Loucy (cell line): ENCODE measurements at regions not wholly inside any gene's neighbourhood (a gene's known extent, or its start where the extent isn't known, plus 50 kb on each side); places are given as distances from the start of the nearest gene placed in this dataset.

Experiments used
- EZH2phosphoT487 ChIP-seq: fragments of 200-600 bp; IDR thresholded peaks from 2 replicates; pipeline ENCODE4 v1.6.1; 2018; ENCODE audit warnings: antibody characterized with exemption, mild to moderate bottlenecking, moderate library complexity, borderline replicate concordance
- TF ChIP-seq, protein P1 (sequence below): fragments of 200-600 bp; sonication (generic); conservative IDR thresholded peaks from 2 replicates; pipeline ENCODE4 v1.5.1; 2014; ENCODE audit warnings: mild to moderate bottlenecking, antibody characterized with exemption, low read length

DNA sequence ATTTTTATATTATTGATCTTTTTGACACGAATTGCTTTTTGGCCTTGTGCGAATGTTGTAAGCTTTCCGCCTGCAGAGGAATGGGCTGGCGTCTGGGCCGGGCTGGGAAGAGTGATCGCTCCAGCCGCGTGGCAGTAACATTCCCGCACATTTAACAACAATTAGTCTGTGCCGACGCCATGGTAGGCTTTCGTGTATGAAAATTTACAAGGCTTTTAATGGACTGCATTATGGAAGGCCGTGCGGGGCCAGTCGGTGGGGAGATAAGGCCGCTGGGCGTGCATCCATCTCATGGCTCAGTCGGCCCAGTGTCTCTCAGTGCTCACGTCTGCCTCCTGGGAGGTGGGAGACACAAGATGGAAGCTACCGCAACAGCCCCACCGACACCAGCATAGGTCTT, 142.2 kb downstream of the PHETA1 start:
- TF ChIP-seq, protein P1, sequence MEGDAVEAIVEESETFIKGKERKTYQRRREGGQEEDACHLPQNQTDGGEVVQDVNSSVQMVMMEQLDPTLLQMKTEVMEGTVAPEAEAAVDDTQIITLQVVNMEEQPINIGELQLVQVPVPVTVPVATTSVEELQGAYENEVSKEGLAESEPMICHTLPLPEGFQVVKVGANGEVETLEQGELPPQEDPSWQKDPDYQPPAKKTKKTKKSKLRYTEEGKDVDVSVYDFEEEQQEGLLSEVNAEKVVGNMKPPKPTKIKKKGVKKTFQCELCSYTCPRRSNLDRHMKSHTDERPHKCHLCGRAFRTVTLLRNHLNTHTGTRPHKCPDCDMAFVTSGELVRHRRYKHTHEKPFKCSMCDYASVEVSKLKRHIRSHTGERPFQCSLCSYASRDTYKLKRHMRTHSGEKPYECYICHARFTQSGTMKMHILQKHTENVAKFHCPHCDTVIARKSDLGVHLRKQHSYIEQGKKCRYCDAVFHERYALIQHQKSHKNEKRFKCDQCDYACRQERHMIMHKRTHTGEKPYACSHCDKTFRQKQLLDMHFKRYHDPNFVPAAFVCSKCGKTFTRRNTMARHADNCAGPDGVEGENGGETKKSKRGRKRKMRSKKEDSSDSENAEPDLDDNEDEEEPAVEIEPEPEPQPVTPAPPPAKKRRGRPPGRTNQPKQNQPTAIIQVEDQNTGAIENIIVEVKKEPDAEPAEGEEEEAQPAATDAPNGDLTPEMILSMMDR = no peak
- no peak for TF ChIP-seq EZH2phosphoT487
